ENCODE measurements at regions not wholly inside any gene's neighbourhood (a gene's known extent, or its start where the extent isn't known, plus 50 kb on each side); places are given as distances from the start of the nearest gene placed in this dataset.

DNA sequence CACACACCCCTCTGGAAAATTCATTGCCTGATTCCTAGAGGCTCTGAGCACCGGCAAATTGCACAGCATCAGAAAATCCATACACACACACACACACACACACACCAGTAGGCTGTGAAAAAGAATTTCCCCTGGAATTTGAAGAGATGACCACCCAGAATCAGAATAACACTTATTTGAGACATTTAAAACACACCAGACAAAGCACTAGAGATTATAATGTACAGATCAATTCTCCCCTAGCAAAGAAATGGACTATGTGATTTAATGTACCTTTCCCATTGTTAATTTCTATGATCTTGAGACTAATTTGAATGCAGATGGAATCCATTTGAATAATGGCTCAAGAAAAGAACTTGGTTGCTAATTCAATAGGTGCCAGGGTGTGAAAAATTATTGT is 399.3 kb downstream of the HNRNPD start:
- Histone ChIP-seq H2AFZ (ENCODE audit: insufficient read depth, low read depth, low read length, poor library complexity, severe bottlenecking) (no peak overlapping the region), H3K4me2 (replicated peaks; ENCODE audit: extremely low read depth, low read length, poor library complexity, severe bottlenecking) (no peak overlapping the region), H3K79me2 (ENCODE audit: insufficient read depth, low read length) (no peaks in the 10 kb centered on the region), H3K36me3 (replicated peaks in 1 of 2; ENCODE audit: control insufficient read depth in 1 of 2, insufficient read depth in 2 of 2, low read length in 2 of 2) (no peaks in the 10 kb centered on the region), H3K4me1 (ENCODE audit: control insufficient read depth in 1 of 2, insufficient read depth in 2 of 2, low read length in 2 of 2) (no peaks in the 10 kb centered on the region), H3K27me3 (ENCODE audit: control insufficient read depth in 2 of 2, insufficient read depth in 2 of 2, low read length in 2 of 2) (no peaks in the 10 kb centered on the region), H3K9me3 (replicated peaks in 1 of 2; ENCODE audit: control insufficient read depth in 1 of 2, insufficient read depth in 1 of 2, low read length in 2 of 2) (no peaks in the 10 kb centered on the region), H3K9ac (ENCODE audit: insufficient read depth, low read length, poor library complexity, severe bottlenecking) (no peak overlapping the region), H3K4me3 (replicated peaks in 1 of 3; ENCODE audit: low read depth in 2 of 3, low read length in 3 of 3) (no peak overlapping the region), H4K20me1 (ENCODE audit: insufficient read depth, low read length) (no peaks in the 10 kb centered on the region), H3K27ac (ENCODE audit: low read depth in 1 of 2, low read length in 2 of 2) (no peak overlapping the region)
- Mint-ChIP-seq H3K4me1 (no peaks in the 10 kb centered on the region), H3K4me3 (no peak overlapping the region), H3K36me3 (no peaks in the 10 kb centered on the region), H3K27ac (no peak overlapping the region), H3K9me3 (no peaks in the 10 kb centered on the region), H3K27me3 (ENCODE audit: low read depth in 3 of 3) (no peaks in the 10 kb centered on the region)
- intact Hi-C loops (cut with micrococcal nuclease), result no loop called here
- WGBS (ENCODE audit: insufficient coverage), result no CpG with 5 or more reads among the region's 1 CpG
- TF ChIP-seq, protein P1, sequence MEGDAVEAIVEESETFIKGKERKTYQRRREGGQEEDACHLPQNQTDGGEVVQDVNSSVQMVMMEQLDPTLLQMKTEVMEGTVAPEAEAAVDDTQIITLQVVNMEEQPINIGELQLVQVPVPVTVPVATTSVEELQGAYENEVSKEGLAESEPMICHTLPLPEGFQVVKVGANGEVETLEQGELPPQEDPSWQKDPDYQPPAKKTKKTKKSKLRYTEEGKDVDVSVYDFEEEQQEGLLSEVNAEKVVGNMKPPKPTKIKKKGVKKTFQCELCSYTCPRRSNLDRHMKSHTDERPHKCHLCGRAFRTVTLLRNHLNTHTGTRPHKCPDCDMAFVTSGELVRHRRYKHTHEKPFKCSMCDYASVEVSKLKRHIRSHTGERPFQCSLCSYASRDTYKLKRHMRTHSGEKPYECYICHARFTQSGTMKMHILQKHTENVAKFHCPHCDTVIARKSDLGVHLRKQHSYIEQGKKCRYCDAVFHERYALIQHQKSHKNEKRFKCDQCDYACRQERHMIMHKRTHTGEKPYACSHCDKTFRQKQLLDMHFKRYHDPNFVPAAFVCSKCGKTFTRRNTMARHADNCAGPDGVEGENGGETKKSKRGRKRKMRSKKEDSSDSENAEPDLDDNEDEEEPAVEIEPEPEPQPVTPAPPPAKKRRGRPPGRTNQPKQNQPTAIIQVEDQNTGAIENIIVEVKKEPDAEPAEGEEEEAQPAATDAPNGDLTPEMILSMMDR (IDR thresholded peaks at IDR 0.05), result no peak
- DNase-seq, result no peak

DNA sequence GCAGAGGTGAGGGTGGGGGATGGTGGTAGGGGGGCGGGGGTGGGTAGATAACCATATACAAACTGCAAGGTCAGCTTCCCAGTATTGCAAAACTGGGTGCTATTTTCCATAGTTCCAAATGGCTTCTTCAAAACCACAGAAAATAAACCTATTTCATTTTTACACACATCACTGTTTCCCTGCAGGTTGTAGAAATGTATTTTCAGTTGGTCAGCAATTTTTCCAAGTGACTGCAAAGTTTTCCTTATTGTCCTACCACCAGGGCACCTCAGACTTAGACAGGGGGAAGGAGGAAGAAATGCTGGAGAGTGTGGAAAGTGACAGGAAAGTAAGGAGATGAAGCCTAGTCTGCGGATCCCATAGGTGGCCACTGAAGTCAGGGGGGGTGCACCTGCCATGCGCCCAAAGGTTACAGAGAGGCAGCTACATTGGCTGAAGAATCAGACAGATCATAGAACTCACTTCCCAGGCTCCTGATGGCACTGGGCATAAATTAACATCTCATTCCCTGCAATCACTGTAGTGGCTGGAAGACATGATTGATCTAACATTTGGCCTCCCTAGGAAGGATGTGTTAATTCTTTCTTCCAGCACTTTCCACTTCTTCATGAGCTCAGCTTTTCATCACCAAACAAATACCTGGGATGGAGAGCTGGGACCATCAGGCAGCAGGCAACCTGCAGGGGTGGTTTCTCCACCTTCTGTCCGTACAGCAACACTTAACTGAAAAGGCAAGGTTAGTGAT is 402.0 kb downstream of the HNRNPD start:
- no peak overlapping the region for H3K4me3 Mint-ChIP-seq
- no peaks in the 10 kb centered on the region for H4K20me1 ChIP-seq (ENCODE audit: insufficient read depth, low read length)
- H3K36me3 ChIP-seq (replicated peaks in 1 of 2; ENCODE audit: control insufficient read depth in 1 of 2, insufficient read depth in 2 of 2, low read length in 2 of 2), result no peaks in the 10 kb centered on the region
- intact Hi-C loops (cut with micrococcal nuclease), result no loop called here
- H3K9ac ChIP-seq (ENCODE audit: insufficient read depth, low read length, poor library complexity, severe bottlenecking), result no peak overlapping the region
- 100% methylated on average over 2 of the region's 4 CpGs for WGBS (ENCODE audit: insufficient coverage)
- H3K4me1 ChIP-seq (ENCODE audit: control insufficient read depth in 1 of 2, insufficient read depth in 2 of 2, low read length in 2 of 2), result no peaks in the 10 kb centered on the region
- TF ChIP-seq, protein P1 (IDR thresholded peaks at IDR 0.05), result no peak
- no peak overlapping the region for H3K27ac Mint-ChIP-seq
- H3K79me2 ChIP-seq (ENCODE audit: insufficient read depth, low read length), result no peaks in the 10 kb centered on the region
- no peak overlapping the region for H2AFZ ChIP-seq (ENCODE audit: insufficient read depth, low read depth, low read length, poor library complexity, severe bottlenecking)
- H3K9me3 ChIP-seq (replicated peaks in 1 of 2; ENCODE audit: control insufficient read depth in 1 of 2, insufficient read depth in 1 of 2, low read length in 2 of 2), result no peaks in the 10 kb centered on the region
- H3K27me3 ChIP-seq (ENCODE audit: control insufficient read depth in 2 of 2, insufficient read depth in 2 of 2, low read length in 2 of 2), result no peaks in the 10 kb centered on the region
- H3K4me3 ChIP-seq (replicated peaks in 1 of 3; ENCODE audit: low read depth in 2 of 3, low read length in 3 of 3), result no peak overlapping the region
- no peak for DNase-seq
- no peaks in the 10 kb centered on the region for H3K4me1 Mint-ChIP-seq
- H3K27ac ChIP-seq (ENCODE audit: low read depth in 1 of 2, low read length in 2 of 2), result no peak overlapping the region
- H3K27me3 Mint-ChIP-seq (ENCODE audit: low read depth in 3 of 3), result no peaks in the 10 kb centered on the region
- H3K4me2 ChIP-seq (replicated peaks; ENCODE audit: extremely low read depth, low read length, poor library complexity, severe bottlenecking), result no peak overlapping the region
- no peaks in the 10 kb centered on the region for H3K9me3 Mint-ChIP-seq
- H3K36me3 Mint-ChIP-seq, result no peaks in the 10 kb centered on the region

All from CD14-positive monocyte (primary cell).